OCI-LY7 (cell line): ENCODE measurements at regions not wholly inside any gene's neighbourhood (a gene's known extent, or its start where the extent isn't known, plus 50 kb on each side); places are given as distances from the start of the nearest gene placed in this dataset.

Experiments
- BruUV-seq: library from RNA; stranded (reverse); fragments of 400-500 nt; replicated peaks from 2 replicates; lab custom pipeline; 2021; lab: Mats Ljungman, UMichigan
- CTCF ChIA-PET: fragments of 300-600 bp; sonication (Branson Sonifier 250); formaldehyde crosslinking; loops from one replicate; lab custom pipeline; 2022; ENCODE audit warnings: antibody characterized with exemption; ENCODE audit not compliant: unreplicated experiment; lab: Charles Lee
- POLR2A ChIA-PET: fragments of 300-600 bp; sonication (Branson Sonifier 250); formaldehyde crosslinking; loops from one replicate; lab custom pipeline; 2022; ENCODE audit warnings: antibody characterized with exemption; lab: Charles Lee
- DNase-seq: peaks from one replicate; pipeline ENCODE4 v3.0.0-alpha.2; 2015; ENCODE audit warnings: low spot score
- H2AFZ ChIP-seq: fragments of 200-600 bp; sonication (generic), shearing (Covaris generic); 2 replicates; pipeline ENCODE4 v1.6.1; 2014; ENCODE audit warnings: mild to moderate bottlenecking, antibody characterized with exemption, low read length, moderate library complexity
- H3K27ac ChIP-seq: fragments of 200-600 bp; sonication (generic); 2 replicates; pipeline ENCODE4 v1.5.1; 2014; ENCODE audit warnings: mixed run types, low read depth, mild to moderate bottlenecking, moderate library complexity, low read length, inconsistent platforms; ENCODE audit not compliant: poor library complexity, severe bottlenecking
- H3K36me3 ChIP-seq: fragments of 200-600 bp; sonication (generic); 2 replicates; pipeline ENCODE4 v1.6.1; 2014; ENCODE audit warnings: mild to moderate bottlenecking, antibody characterized with exemption, low read length, moderate library complexity, mixed read lengths; ENCODE audit not compliant: insufficient read depth
- H3K4me1 ChIP-seq: fragments of 200-600 bp; sonication (generic); 2 replicates; pipeline ENCODE4 v1.5.1; 2014; ENCODE audit warnings: mild to moderate bottlenecking, low read length; ENCODE audit not compliant: insufficient read depth, poor library complexity, severe bottlenecking
- H3K4me2 ChIP-seq: fragments of 200-600 bp; sonication (generic); 2 replicates; pipeline ENCODE4 v1.6.1; 2014; ENCODE audit warnings: mild to moderate bottlenecking, low read length
- H3K4me3 ChIP-seq: fragments of 200-600 bp; sonication (generic); 2 replicates; pipeline ENCODE4 v1.5.1; 2014; ENCODE audit warnings: mild to moderate bottlenecking, low read depth, low read length; ENCODE audit not compliant: poor library complexity, severe bottlenecking
- H3K79me2 ChIP-seq: fragments of 200-600 bp; sonication (generic); 2 replicates; pipeline ENCODE4 v1.6.1; 2016; ENCODE audit warnings: low read depth, mild to moderate bottlenecking, low read length, moderate library complexity, mixed read lengths; ENCODE audit not compliant: insufficient read depth
- H3K9me2 ChIP-seq: fragments of 200-600 bp; sonication (generic); 2 replicates; pipeline ENCODE4 v1.6.1; 2016; ENCODE audit warnings: mild to moderate bottlenecking, low read length, mixed read lengths; ENCODE audit not compliant: insufficient read depth
- H3K9me3 ChIP-seq: fragments of 200-600 bp; sonication (generic); 2 replicates; pipeline ENCODE4 v1.6.1; 2014; ENCODE audit warnings: mild to moderate bottlenecking, mixed run types, low read length, mixed read lengths
- H4K20me1 ChIP-seq: fragments of 200-600 bp; sonication (generic); 2 replicates; pipeline ENCODE4 v1.6.1; 2014; ENCODE audit warnings: mild to moderate bottlenecking, antibody characterized with exemption, low read length, moderate library complexity, mixed read lengths; ENCODE audit not compliant: insufficient read depth
- CTCF ChIP-seq: fragments of 200-600 bp; sonication (generic); conservative IDR thresholded peaks from 2 replicates; pipeline ENCODE4 v1.5.1; 2014; ENCODE audit warnings: mild to moderate bottlenecking, antibody characterized with exemption, low read length, moderate library complexity, mixed read lengths
- EZH2phosphoT487 ChIP-seq: fragments of 200-600 bp; sonication (generic); IDR thresholded peaks from 2 replicates; pipeline ENCODE4 v1.6.1; 2018; ENCODE audit warnings: low read depth, borderline replicate concordance, mild to moderate bottlenecking, mixed run types, antibody characterized with exemption, low read length, moderate library complexity, mixed read lengths
- intact Hi-C: fragments of 100-400 bp; cut with micrococcal nuclease; formaldehyde crosslinking; loops from one replicate; pipeline ENCODE4 v1.10.0; 2022; ENCODE audit not compliant: unreplicated experiment

- H3K4me1 ChIP-seq = no peaks in the 10 kb centered on the region
- H3K4me3 ChIP-seq = no peak overlapping the region
- no peak overlapping the region for H3K27ac ChIP-seq
- POLR2A ChIA-PET = interaction anchor here (0.5 to 1.7 kb wide), 2 partner anchors 18 to 304 kb away, joined by 3 to 5 read pairs; no protein-coding TSS in a partner anchor
- intact Hi-C loops = no loop called here
- no peaks in the 10 kb centered on the region for H4K20me1 ChIP-seq
- DNase-seq = no peak
- H2AFZ ChIP-seq = no peak overlapping the region
- H3K9me3 ChIP-seq = no peaks in the 10 kb centered on the region
- no peak overlapping the region for H3K4me2 ChIP-seq
- CTCF ChIA-PET = no interaction called here
- H3K9me2 ChIP-seq = no peaks in the 10 kb centered on the region
- no peaks in the 10 kb centered on the region for H3K36me3 ChIP-seq
- no peaks in the 10 kb centered on the region for H3K79me2 ChIP-seq
- no TSS peak for BruUV-seq
- TF ChIP-seq EZH2phosphoT487 (no peak), CTCF (no peak)
Measured at GRCh38 chr4:26104056-26104685, 190.2 kb downstream of the SMIM20 start.

GRCh38 chr4:26105337-26105736 is 191.3 kb downstream of the SMIM20 start:
- Histone ChIP-seq H3K36me3 (no peaks in the 10 kb centered on the region), H4K20me1 (no peaks in the 10 kb centered on the region), H3K9me2 (no peaks in the 10 kb centered on the region), H3K79me2 (no peaks in the 10 kb centered on the region), H3K9me3 (no peaks in the 10 kb centered on the region), H3K4me1 (no peaks in the 10 kb centered on the region), H3K4me2 (no peak overlapping the region), H3K27ac (no peak overlapping the region), H3K4me3 (no peak overlapping the region), H2AFZ (no peak overlapping the region)
- no peak for DNase-seq
- ChIA-PET CTCF (no interaction called here), POLR2A (interaction anchor here (1.7 kb wide), 1 partner anchor 19 kb away, joined by 5 read pairs; no protein-coding TSS in a partner anchor)
- intact Hi-C loops = no loop called here
- no TSS peak for BruUV-seq
- TF ChIP-seq EZH2phosphoT487 (no peak), CTCF (no peak)
